Fibroblast of skin of right quadriceps (primary cell): ENCODE measurements at regions not wholly inside any gene's neighbourhood (a gene's known extent, or its start where the extent isn't known, plus 50 kb on each side); places are given as distances from the start of the nearest gene placed in this dataset.

Experiments used
- DNase-seq: peaks from one replicate; pipeline ENCODE4 v3.0.0-alpha.2; 2013

GRCh38 chr10:43024524-43024923 is 52.3 kb upstream of the RET start:
- DNase-seq: no peak

- no peak for DNase-seq
These were observed 51.7 kb upstream of the RET start for GRCh38 chr10:43024942-43025700.

GRCh38 chr10:43026039-43026973 is 50.6 kb upstream of the RET start:
- no peak for DNase-seq
